ENCODE measurements at regions not wholly inside any gene's neighbourhood (a gene's known extent, or its start where the extent isn't known, plus 50 kb on each side); places are given as distances from the start of the nearest gene placed in this dataset.

DNA sequence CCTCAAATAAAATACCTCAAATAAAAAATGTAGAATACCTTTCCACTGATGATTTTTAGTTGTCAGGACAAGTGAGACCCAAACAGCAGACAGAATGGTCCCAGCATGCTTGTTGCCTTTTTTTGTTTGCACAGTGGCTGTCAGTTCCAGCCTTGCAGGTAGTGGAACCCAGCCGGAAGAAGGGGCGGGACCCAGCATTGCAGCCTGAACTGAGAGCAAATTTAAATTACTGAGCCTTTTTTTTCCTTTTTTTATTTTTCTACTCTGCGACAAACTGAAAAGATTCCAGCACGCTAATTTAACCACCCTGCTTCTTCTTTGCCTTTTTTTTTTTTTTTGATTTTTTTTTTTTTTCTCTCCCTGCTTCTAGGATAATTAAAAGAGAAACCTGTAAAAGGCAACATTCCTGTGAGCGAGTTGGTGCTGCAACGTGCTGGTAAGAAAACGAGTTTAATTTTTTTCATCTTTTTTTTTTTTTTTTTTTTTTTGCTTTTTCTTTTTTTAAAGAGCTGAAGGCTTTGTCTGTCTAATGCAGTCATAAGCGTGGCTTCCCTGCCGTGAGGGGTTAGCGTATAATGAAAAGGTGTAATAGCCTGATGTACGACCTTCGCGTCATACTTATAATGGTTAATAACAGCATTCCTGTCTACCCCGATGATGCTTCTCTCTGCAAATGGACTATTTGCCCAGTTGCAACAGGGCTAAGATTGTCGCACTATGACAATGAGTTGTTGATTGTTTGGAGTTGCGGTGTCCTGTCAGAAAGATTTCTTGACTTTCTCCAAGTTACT is 555.3 kb upstream of the CELF2 start:
- no peak for TF ChIP-seq YY1 (IDR thresholded peaks at IDR 0.05; ENCODE audit: insufficient read depth, insufficient read length)
- no peak for TF ChIP-seq SUZ12 (IDR thresholded peaks at IDR 0.05; ENCODE audit: extremely low read depth, insufficient read depth, insufficient read length)
- no peak for TF ChIP-seq ZNF274 (IDR thresholded peaks at IDR 0.05; ENCODE audit: low read depth, low read length)
